IMR-90 (cell line): ENCODE measurements at regions not wholly inside any gene's neighbourhood (a gene's known extent, or its start where the extent isn't known, plus 50 kb on each side); places are given as distances from the start of the nearest gene placed in this dataset.

Experiments used
- ATAC-seq: fragments of 200-7000 bp; cut with Tn5 transposase; 2 replicates; pipeline ENCODE4 v1.9.1; 2020; ENCODE audit warnings: low read depth, mild to moderate bottlenecking, moderate library complexity
- BruUV-seq: library from RNA; stranded (reverse); fragments of 400-500 nt; replicated peaks from 2 replicates; lab custom pipeline; 2021; lab: Mats Ljungman, UMichigan
- CTCF ChIA-PET: fragments of 300-600 bp; formaldehyde crosslinking; extraction: SDS; loops from one replicate; lab custom pipeline; 2021; ENCODE audit warnings: antibody characterized with exemption; lab: Yijun Ruan, JAX
- POLR2A ChIA-PET: fragments of 300-600 bp; sonication (Branson Sonifier 250); formaldehyde crosslinking; loops from one replicate; lab custom pipeline; 2022; ENCODE audit warnings: antibody characterized with exemption; ENCODE audit not compliant: unreplicated experiment; lab: Charles Lee
- DNase-seq: peaks from one replicate; pipeline ENCODE4 v3.0.0; 2013
- H2AFZ ChIP-seq: replicated peaks from 2 replicates; pipeline ENCODE3; 2013; ENCODE audit warnings: low read length, mild to moderate bottlenecking; ENCODE audit not compliant: poor library complexity
- H2AK5ac ChIP-seq: 2 replicates; pipeline ENCODE4 v1.6.1; 2013; ENCODE audit warnings: low read depth, low read length, inconsistent platforms
- H2AK9ac ChIP-seq: replicated peaks from 2 replicates; pipeline ENCODE3; 2013; ENCODE audit warnings: mild to moderate bottlenecking, low read depth, low read length, moderate library complexity; ENCODE audit not compliant: poor library complexity
- H2BK120ac ChIP-seq: 2 replicates; pipeline ENCODE4 v1.6.1; 2013; ENCODE audit warnings: low read depth, low read length, inconsistent platforms
- H2BK15ac ChIP-seq: 3 replicates; pipeline ENCODE4 v1.6.1; 2013; ENCODE audit warnings: low read depth, low read length, inconsistent platforms
- H2BK20ac ChIP-seq: 2 replicates; pipeline ENCODE4 v1.6.1; 2013; ENCODE audit warnings: low read depth, mild to moderate bottlenecking, inconsistent platforms, low read length, moderate library complexity
- H2BK5ac ChIP-seq: 2 replicates; pipeline ENCODE4 v1.6.1; 2013; ENCODE audit warnings: mild to moderate bottlenecking, low read depth, low read length, inconsistent platforms; ENCODE audit not compliant: poor library complexity, severe bottlenecking
- H3K14ac ChIP-seq: replicated peaks from 2 replicates; pipeline ENCODE4 v1.6.1; 2013; ENCODE audit warnings: low read depth, low read length, inconsistent platforms
- H3K18ac ChIP-seq: 2 replicates; pipeline ENCODE4 v1.6.1; 2013; ENCODE audit warnings: low read depth, low read length, control low read depth
- H3K23ac ChIP-seq: 2 replicates; pipeline ENCODE4 v1.6.1; 2013; ENCODE audit warnings: low read depth, low read length, inconsistent platforms
- H3K27ac ChIP-seq: 2 replicates; pipeline ENCODE4 v1.5.1; 2013; ENCODE audit warnings: mild to moderate bottlenecking, control low read depth, low read length; ENCODE audit not compliant: insufficient read depth
- H3K27me3 ChIP-seq: 2 replicates; pipeline ENCODE4 v1.6.1; 2013; ENCODE audit warnings: low read length; ENCODE audit not compliant: control insufficient read depth, insufficient read depth
- H3K36me3 ChIP-seq: 2 replicates; pipeline ENCODE4 v1.6.1; 2013; ENCODE audit warnings: low read length, mixed read lengths; ENCODE audit not compliant: control insufficient read depth, insufficient read depth
- H3K4ac ChIP-seq: 2 replicates; pipeline ENCODE4 v1.6.1; 2013; ENCODE audit warnings: low read depth, low read length, inconsistent platforms
- H3K4me1 ChIP-seq: 2 replicates; pipeline ENCODE4 v1.6.1; 2013; ENCODE audit warnings: low read length, mixed read lengths; ENCODE audit not compliant: control insufficient read depth, insufficient read depth
- H3K4me2 ChIP-seq: 2 replicates; pipeline ENCODE4 v1.6.1; 2013; ENCODE audit warnings: low read depth, mild to moderate bottlenecking, control low read depth, low read length, moderate library complexity
- H3K4me3 ChIP-seq: 2 replicates; pipeline ENCODE4 v1.5.1; 2013; ENCODE audit warnings: low read depth, mild to moderate bottlenecking, control low read depth, low read length, moderate library complexity; ENCODE audit not compliant: insufficient read depth
- H3K56ac ChIP-seq: 2 replicates; pipeline ENCODE4 v1.6.1; 2013; ENCODE audit warnings: low read length, inconsistent platforms; ENCODE audit not compliant: insufficient read depth; ENCODE audit errors: extremely low read depth
- H3K79me1 ChIP-seq, 2 experiments: 2 replicates each; pipeline ENCODE4 v1.6.1; 2013; ENCODE audit warnings: low read length in 2 of 2, inconsistent platforms in 1 of 2, low read depth in 1 of 2
- H3K9ac ChIP-seq: 2 replicates; pipeline ENCODE4 v1.6.1; 2013; ENCODE audit warnings: low read depth, low read length, control low read depth
- H3K9me1 ChIP-seq: 2 replicates; pipeline ENCODE4 v1.6.1; 2013; ENCODE audit warnings: low read length, inconsistent platforms; ENCODE audit not compliant: insufficient read depth
- H3K9me3 ChIP-seq: 2 replicates; pipeline ENCODE4 v1.6.1; 2013; ENCODE audit warnings: low read length; ENCODE audit not compliant: control insufficient read depth, insufficient read depth
- H4K20me1 ChIP-seq: 2 replicates; pipeline ENCODE4 v1.6.1; 2013; ENCODE audit warnings: low read length, inconsistent platforms; ENCODE audit not compliant: insufficient read depth
- H4K5ac ChIP-seq: 2 replicates; pipeline ENCODE4 v1.6.1; 2013; ENCODE audit warnings: mild to moderate bottlenecking, low read depth, low read length, control low read depth
- H4K8ac ChIP-seq, 2 experiments: 2 replicates each; pipeline ENCODE4 v1.6.1; 2013; ENCODE audit warnings: low read depth in 2 of 2, low read length in 2 of 2, control low read depth in 1 of 2, inconsistent platforms in 1 of 2
- H4K91ac ChIP-seq: 2 replicates; pipeline ENCODE4 v1.6.1; 2013; ENCODE audit warnings: low read depth, low read length, inconsistent platforms; ENCODE audit not compliant: insufficient read depth
- MAFK ChIP-seq: IDR thresholded peaks from 2 replicates; pipeline ENCODE4 v1.6.1; 2012; ENCODE audit warnings: low read depth, low read length, improper control_type of control experiment
- NFE2L2 ChIP-seq: fragments of 150-350 bp; IDR thresholded peaks from 2 replicates; pipeline ENCODE4 v1.6.1; 2016; ENCODE audit warnings: low read depth, mild to moderate bottlenecking, low read length
- WGBS, 2 experiments: methylation state at CpG; one replicate each; pipeline versions ENCODE4 v1.1.5 to v1.1.7; 2013; ENCODE audit warnings: missing lambda C conversion rate in 2 of 2; ENCODE audit not compliant: insufficient read length in 1 of 2; ENCODE audit errors: extremely low coverage in 2 of 2; 5-methylcytosine and 5-hydroxymethylcytosine counted together
- dilution Hi-C: fragments of 300-500 bp; cut with HindIII; formaldehyde crosslinking; loops from one replicate; pipeline ENCODE4 v1.14.3; 2018; ENCODE audit warnings: low sequenced_read_pairs; ENCODE audit not compliant: unreplicated experiment
- in situ Hi-C: fragments of 300-500 bp; cut with MboI; formaldehyde crosslinking; loops from 3 replicates; pipeline ENCODE4 v1.14.3; 2019; ENCODE audit warnings: low sequenced_read_pairs, inconsistent platforms, mixed read lengths
- intact Hi-C: fragments of 100-400 bp; cut with micrococcal nuclease; formaldehyde crosslinking; loops from 2 replicates; pipeline ENCODE4 v1.10.0; 2022

GRCh38 chr4:35673137-35673536 lies 571.2 kb downstream of the ARAP2 start:
- intact Hi-C loops (no loop called here), in situ Hi-C loops (no loop called here), dilution Hi-C loops (no loop called here)
- WGBS, 2 experiments = no CpG with 5 or more reads among the region's 1 CpG
- no peak for DNase-seq
- H4K8ac ChIP-seq = no peak overlapping the region
- no peaks in the 10 kb centered on the region for H3K79me1 ChIP-seq
- H3K14ac ChIP-seq = no peak overlapping the region
- no peaks in the 10 kb centered on the region for H3K4me1 ChIP-seq
- H3K23ac ChIP-seq = no peak overlapping the region
- no peak overlapping the region for H3K18ac ChIP-seq
- H2BK20ac ChIP-seq = no peak overlapping the region
- no peaks in the 10 kb centered on the region for H4K20me1 ChIP-seq
- CTCF ChIA-PET = no interaction called here
- no peak overlapping the region for H2BK15ac ChIP-seq
- H3K36me3 ChIP-seq = no peaks in the 10 kb centered on the region
- H2BK120ac ChIP-seq = no peak overlapping the region
- POLR2A ChIA-PET = no interaction called here
- TF ChIP-seq MAFK = peak; percentile 74
- TF ChIP-seq NFE2L2 = no peak
- no peak for ATAC-seq
- peaks cover 2% of the 10 kb centered on the region; the same call in 1 of the 2 replicates for H3K9me3 ChIP-seq
- no peak overlapping the region for H3K27ac ChIP-seq
- no peak overlapping the region for H2AK5ac ChIP-seq
- H3K4me2 ChIP-seq = no peak overlapping the region
- no peak overlapping the region for H3K4ac ChIP-seq
- H2AFZ ChIP-seq = no peak overlapping the region
- BruUV-seq = no TSS peak
- no peak overlapping the region for H3K56ac ChIP-seq
- H3K4me3 ChIP-seq = no peak overlapping the region
- no peak overlapping the region for H4K91ac ChIP-seq
- H2BK5ac ChIP-seq = no peak overlapping the region
- H3K27me3 ChIP-seq = no peaks in the 10 kb centered on the region
- H3K9me1 ChIP-seq = no peaks in the 10 kb centered on the region
- H3K9ac ChIP-seq = no peak overlapping the region
- H4K5ac ChIP-seq = no peak overlapping the region
- H2AK9ac ChIP-seq = no peak overlapping the region
